DND-41 (cell line): ENCODE measurements at regions not wholly inside any gene's neighbourhood (a gene's known extent, or its start where the extent isn't known, plus 50 kb on each side); places are given as distances from the start of the nearest gene placed in this dataset.
"Not testable (repeated sequence)": the region's sequence is repeated elsewhere in the genome, so short reads cannot be mapped to it uniquely, and the experiment has no call there.

Source experiments
- ATAC-seq: fragments of 200-7000 bp; cut with Tn5 transposase; 3 replicates; pipeline ENCODE4 v1.9.1; 2021; ENCODE audit warnings: low read depth; ENCODE audit not compliant: insufficient read depth
- DNase-seq: peaks from one replicate; pipeline ENCODE4 v3.0.0-alpha.2; 2020
- H2AFZ ChIP-seq: 2 replicates; pipeline ENCODE4 v1.6.0; 2012; ENCODE audit warnings: low read depth, low read length
- H3K27ac ChIP-seq: 2 replicates; pipeline ENCODE4 v1.5.1; 2012; ENCODE audit warnings: low read length, inconsistent platforms
- H3K27me3 ChIP-seq: fragments of 200-600 bp; sonication (generic); 2 replicates; pipeline ENCODE4 v1.6.0; 2012; ENCODE audit warnings: low read length, mild to moderate bottlenecking, inconsistent platforms; ENCODE audit not compliant: insufficient read depth, poor library complexity
- H3K36me3 ChIP-seq: 2 replicates; pipeline ENCODE4 v1.5.1; 2012; ENCODE audit warnings: low read length, inconsistent platforms; ENCODE audit not compliant: insufficient read depth
- H3K4me1 ChIP-seq: 2 replicates; pipeline ENCODE4 v1.5.1; 2012; ENCODE audit warnings: mild to moderate bottlenecking, low read length; ENCODE audit not compliant: insufficient read depth
- H3K4me2 ChIP-seq: 2 replicates; pipeline ENCODE4 v1.6.0; 2012; ENCODE audit warnings: mild to moderate bottlenecking, moderate library complexity, low read length, inconsistent platforms; ENCODE audit not compliant: insufficient read depth
- H3K4me3 ChIP-seq, 2 experiments: fragments of 200-600 bp in 1 of 2; shearing (Covaris generic) in 1 of 2; 2 replicates each; pipeline ENCODE4 v1.5.1; 2012 to 2016; ENCODE audit warnings: inconsistent platforms in 2 of 2, low read length in 2 of 2, mild to moderate bottlenecking in 2 of 2, low read depth in 1 of 2, moderate library complexity in 1 of 2
- H3K79me2 ChIP-seq: 2 replicates; pipeline ENCODE4 v1.6.0; 2012; ENCODE audit warnings: low read length, inconsistent platforms; ENCODE audit not compliant: insufficient read depth
- H3K9ac ChIP-seq: 2 replicates; pipeline ENCODE4 v1.6.0; 2012; ENCODE audit warnings: low read depth, mild to moderate bottlenecking, inconsistent platforms, low read length, moderate library complexity
- H3K9me3 ChIP-seq: 2 replicates; pipeline ENCODE4 v1.5.1; 2012; ENCODE audit warnings: low read length, moderate library complexity, mild to moderate bottlenecking, inconsistent platforms; ENCODE audit not compliant: insufficient read depth, severe bottlenecking
- H4K20me1 ChIP-seq: 2 replicates; pipeline ENCODE4 v1.6.0; 2012; ENCODE audit warnings: low read length; ENCODE audit not compliant: insufficient read depth
- EZH2 ChIP-seq: IDR thresholded peaks from 3 replicates; pipeline ENCODE4 v1.6.1; 2012; ENCODE audit warnings: borderline replicate concordance, low read depth, mild to moderate bottlenecking, moderate library complexity, low read length, inconsistent platforms; ENCODE audit not compliant: severe bottlenecking
- TF ChIP-seq, protein P1 (sequence below): IDR thresholded peaks from 2 replicates; pipeline ENCODE4 v1.5.1; 2012; ENCODE audit warnings: borderline replicate concordance, low read length, moderate library complexity, mild to moderate bottlenecking; ENCODE audit not compliant: poor library complexity, severe bottlenecking; ENCODE audit errors: extremely low read depth

DNA sequence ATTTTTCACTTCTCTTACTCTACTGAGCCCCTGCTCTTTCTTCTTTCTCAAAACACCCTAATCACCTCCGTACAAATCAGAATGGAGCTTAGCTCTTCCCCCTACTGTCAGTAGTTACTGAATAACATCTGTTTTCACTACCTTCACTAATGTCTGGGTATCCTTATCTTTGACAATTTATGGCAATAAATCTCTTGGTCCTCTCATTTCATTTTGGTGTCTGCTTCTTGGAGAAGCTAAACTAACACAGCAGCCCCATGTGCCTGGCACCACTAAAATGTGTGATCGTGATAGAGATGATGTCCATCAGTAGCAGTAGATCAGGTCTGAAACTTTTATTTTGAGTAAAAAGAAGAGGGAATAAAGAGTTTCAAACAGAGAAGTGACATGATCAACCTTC lies 496.5 kb downstream of the PID1 start:
- Histone ChIP-seq H3K4me3 (no peak overlapping the region), H3K4me2 (no peak overlapping the region), H3K27ac (no peak overlapping the region), H3K9ac (no peak overlapping the region), H4K20me1 (no peaks in the 10 kb centered on the region), H3K36me3 (no peaks in the 10 kb centered on the region), H3K27me3 (no peaks in the 10 kb centered on the region), H2AFZ (no peak overlapping the region), H3K9me3 (no peaks in the 10 kb centered on the region), H3K4me1 (no peaks in the 10 kb centered on the region), H3K79me2 (no peaks in the 10 kb centered on the region)
- no peak for DNase-seq
- no peak for ATAC-seq
- TF ChIP-seq EZH2, result no peak
- TF ChIP-seq, protein P1, sequence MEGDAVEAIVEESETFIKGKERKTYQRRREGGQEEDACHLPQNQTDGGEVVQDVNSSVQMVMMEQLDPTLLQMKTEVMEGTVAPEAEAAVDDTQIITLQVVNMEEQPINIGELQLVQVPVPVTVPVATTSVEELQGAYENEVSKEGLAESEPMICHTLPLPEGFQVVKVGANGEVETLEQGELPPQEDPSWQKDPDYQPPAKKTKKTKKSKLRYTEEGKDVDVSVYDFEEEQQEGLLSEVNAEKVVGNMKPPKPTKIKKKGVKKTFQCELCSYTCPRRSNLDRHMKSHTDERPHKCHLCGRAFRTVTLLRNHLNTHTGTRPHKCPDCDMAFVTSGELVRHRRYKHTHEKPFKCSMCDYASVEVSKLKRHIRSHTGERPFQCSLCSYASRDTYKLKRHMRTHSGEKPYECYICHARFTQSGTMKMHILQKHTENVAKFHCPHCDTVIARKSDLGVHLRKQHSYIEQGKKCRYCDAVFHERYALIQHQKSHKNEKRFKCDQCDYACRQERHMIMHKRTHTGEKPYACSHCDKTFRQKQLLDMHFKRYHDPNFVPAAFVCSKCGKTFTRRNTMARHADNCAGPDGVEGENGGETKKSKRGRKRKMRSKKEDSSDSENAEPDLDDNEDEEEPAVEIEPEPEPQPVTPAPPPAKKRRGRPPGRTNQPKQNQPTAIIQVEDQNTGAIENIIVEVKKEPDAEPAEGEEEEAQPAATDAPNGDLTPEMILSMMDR, result no peak

DNA sequence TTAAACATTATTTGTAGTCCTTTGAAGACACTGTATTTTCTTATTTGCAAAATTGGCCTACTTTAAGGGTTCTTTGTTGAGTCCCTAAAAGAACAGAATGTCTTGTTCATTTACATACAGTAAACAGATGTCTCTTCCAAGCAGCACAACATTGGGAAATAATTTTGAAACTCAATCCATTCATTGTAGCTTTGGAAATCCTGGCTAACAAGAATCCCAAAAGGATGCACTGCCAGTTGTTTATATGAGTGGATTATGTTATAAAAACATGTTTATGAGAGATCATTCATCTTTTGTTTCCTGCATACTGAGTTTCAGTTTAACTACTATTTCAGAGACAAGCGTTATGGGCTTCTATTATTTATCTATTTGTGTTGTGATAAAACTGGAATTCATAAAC lies 499.3 kb downstream of the PID1 start:
- no peaks in the 10 kb centered on the region for H3K36me3 ChIP-seq
- no peaks in the 10 kb centered on the region for H3K79me2 ChIP-seq
- DNase-seq (no peak), ATAC-seq (no peak)
- no peak overlapping the region for H3K4me3 ChIP-seq
- H3K4me1 ChIP-seq, result no peaks in the 10 kb centered on the region
- H3K4me2 ChIP-seq, result no peak overlapping the region
- TF ChIP-seq EZH2, result no peak
- TF ChIP-seq, protein P1, result no peak
- no peaks in the 10 kb centered on the region for H3K9me3 ChIP-seq
- no peaks in the 10 kb centered on the region for H3K27me3 ChIP-seq
- H3K27ac ChIP-seq, result no peak overlapping the region
- no peaks in the 10 kb centered on the region for H4K20me1 ChIP-seq
- H3K9ac ChIP-seq, result no peak overlapping the region
- H2AFZ ChIP-seq, result no peak overlapping the region

DNA sequence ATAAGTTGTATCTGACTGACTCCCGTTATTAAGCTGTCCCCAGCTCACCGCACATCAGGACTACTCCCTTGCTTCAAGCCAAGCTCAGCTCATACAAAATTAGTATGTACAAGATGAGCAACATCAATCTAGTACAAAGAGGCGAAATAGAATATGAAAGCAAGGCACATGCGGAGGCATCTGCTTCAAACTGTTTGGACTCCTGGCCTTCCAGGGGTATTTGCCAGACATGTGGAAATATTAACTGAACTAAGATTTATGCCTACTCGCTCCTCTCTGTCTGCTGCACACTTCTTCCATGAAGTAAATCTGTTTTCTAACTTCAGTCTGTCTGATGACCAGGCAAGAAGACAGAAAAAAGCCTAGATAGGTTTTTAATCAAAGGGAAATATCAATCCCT lies 499.8 kb downstream of the PID1 start:
- Histone ChIP-seq H3K36me3 (no peaks in the 10 kb centered on the region), H3K27me3 (no peaks in the 10 kb centered on the region), H3K4me2 (no peak overlapping the region), H2AFZ (no peak overlapping the region), H3K9me3 (no peaks in the 10 kb centered on the region), H4K20me1 (no peaks in the 10 kb centered on the region), H3K27ac (no peak overlapping the region), H3K4me3 (no peak overlapping the region), H3K79me2 (no peaks in the 10 kb centered on the region), H3K4me1 (no peaks in the 10 kb centered on the region), H3K9ac (no peak overlapping the region)
- no peak for TF ChIP-seq EZH2
- TF ChIP-seq, protein P1, result no peak
- no peak for ATAC-seq
- no peak for DNase-seq

DNA sequence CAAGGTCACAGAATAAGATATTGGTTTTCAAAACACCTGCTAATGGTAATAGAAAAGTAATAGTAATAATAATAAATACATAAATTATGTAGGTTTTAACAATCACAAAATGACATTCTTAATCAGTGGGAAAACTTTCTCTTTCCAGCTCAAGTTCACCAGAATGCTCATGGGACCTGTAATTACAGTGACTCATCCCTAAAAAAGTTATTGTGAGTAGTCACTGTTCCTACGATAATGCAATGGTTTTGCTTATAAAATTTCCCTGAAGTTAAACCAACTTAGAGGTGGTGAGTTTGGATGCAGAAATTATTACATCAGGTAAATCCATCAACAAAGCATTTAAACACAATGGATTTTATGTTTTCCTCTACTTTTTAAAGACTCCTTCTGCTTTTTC lies 502.3 kb downstream of the PID1 start:
- Histone ChIP-seq H3K27ac (no peak overlapping the region), H3K9ac (no peak overlapping the region), H3K79me2 (no peaks in the 10 kb centered on the region), H3K4me2 (no peak overlapping the region), H3K4me1 (no peaks in the 10 kb centered on the region), H4K20me1 (no peaks in the 10 kb centered on the region), H2AFZ (no peak overlapping the region), H3K36me3 (no peaks in the 10 kb centered on the region), H3K9me3 (no peaks in the 10 kb centered on the region), H3K27me3 (no peaks in the 10 kb centered on the region), H3K4me3 (no peak overlapping the region)
- no peak for DNase-seq
- ATAC-seq, result no peak
- TF ChIP-seq, protein P1, result no peak
- no peak for TF ChIP-seq EZH2

DNA sequence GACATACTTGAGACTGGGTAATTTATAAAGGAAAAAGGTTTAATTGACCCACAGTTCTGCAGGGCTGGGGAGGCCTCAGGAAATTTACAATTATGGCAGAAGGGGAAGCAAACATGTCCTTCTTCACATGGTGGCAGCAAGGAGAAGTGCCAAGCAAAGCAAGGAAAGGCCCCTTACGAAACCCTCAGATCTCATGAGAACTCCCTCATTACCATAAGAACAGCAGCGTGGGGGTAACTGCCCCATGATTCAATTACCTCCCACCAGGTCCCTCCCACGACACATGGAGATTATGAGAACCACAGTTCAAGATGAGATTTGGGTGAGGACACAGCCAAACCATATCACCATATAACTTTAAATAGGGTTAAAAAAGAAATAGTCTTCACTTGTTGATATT lies 502.9 kb downstream of the PID1 start:
- ATAC-seq, H3K9me3 ChIP-seq, H3K27ac ChIP-seq, DNase-seq, H3K4me1 ChIP-seq, H3K4me3 ChIP-seq, H3K27me3 ChIP-seq, H2AFZ ChIP-seq, H3K79me2 ChIP-seq, H3K4me2 ChIP-seq, H3K36me3 ChIP-seq, H4K20me1 ChIP-seq, H3K9ac ChIP-seq: not testable (repeated sequence)
